Loucy (cell line): ENCODE measurements at regions not wholly inside any gene's neighbourhood (a gene's known extent, or its start where the extent isn't known, plus 50 kb on each side); places are given as distances from the start of the nearest gene placed in this dataset.

Experiments used
- EZH2phosphoT487 ChIP-seq: fragments of 200-600 bp; IDR thresholded peaks from 2 replicates; pipeline ENCODE4 v1.6.1; 2018; ENCODE audit warnings: antibody characterized with exemption, mild to moderate bottlenecking, moderate library complexity, borderline replicate concordance
- TF ChIP-seq, protein P1 (sequence below): fragments of 200-600 bp; sonication (generic); conservative IDR thresholded peaks from 2 replicates; pipeline ENCODE4 v1.5.1; 2014; ENCODE audit warnings: mild to moderate bottlenecking, antibody characterized with exemption, low read length

DNA sequence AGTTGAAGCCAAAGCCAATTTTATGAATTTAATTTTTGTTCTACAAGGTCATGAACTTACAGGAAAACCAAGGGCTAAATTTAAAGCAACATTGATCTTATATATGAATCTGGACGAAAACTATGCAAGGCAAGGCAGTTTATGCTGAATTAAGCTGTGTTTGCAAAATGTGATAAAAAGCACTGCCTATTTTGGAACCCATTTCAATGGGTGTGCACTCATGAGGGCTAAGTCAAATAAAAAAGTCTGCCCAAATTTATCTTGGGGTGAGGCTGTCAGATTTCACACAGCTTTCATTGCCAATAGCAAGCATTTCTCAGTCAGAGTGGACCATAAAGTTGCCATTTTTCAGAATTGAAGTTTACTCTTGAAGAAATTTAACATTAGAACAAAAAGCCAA is 199.9 kb downstream of the LURAP1L start:
- TF ChIP-seq, protein P1, sequence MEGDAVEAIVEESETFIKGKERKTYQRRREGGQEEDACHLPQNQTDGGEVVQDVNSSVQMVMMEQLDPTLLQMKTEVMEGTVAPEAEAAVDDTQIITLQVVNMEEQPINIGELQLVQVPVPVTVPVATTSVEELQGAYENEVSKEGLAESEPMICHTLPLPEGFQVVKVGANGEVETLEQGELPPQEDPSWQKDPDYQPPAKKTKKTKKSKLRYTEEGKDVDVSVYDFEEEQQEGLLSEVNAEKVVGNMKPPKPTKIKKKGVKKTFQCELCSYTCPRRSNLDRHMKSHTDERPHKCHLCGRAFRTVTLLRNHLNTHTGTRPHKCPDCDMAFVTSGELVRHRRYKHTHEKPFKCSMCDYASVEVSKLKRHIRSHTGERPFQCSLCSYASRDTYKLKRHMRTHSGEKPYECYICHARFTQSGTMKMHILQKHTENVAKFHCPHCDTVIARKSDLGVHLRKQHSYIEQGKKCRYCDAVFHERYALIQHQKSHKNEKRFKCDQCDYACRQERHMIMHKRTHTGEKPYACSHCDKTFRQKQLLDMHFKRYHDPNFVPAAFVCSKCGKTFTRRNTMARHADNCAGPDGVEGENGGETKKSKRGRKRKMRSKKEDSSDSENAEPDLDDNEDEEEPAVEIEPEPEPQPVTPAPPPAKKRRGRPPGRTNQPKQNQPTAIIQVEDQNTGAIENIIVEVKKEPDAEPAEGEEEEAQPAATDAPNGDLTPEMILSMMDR: no peak
- no peak for TF ChIP-seq EZH2phosphoT487
